Calu3 (cell line): ENCODE measurements at regions not wholly inside any gene's neighbourhood (a gene's known extent, or its start where the extent isn't known, plus 50 kb on each side); places are given as distances from the start of the nearest gene placed in this dataset.

Experiments used
- BruUV-seq: library from RNA; stranded (reverse); fragments of 400-500 nt; replicated peaks from 2 replicates; lab custom pipeline; 2021; lab: Mats Ljungman, UMichigan
- CTCF ChIA-PET: fragments of 300-600 bp; sonication (Branson Sonifier 250); formaldehyde crosslinking; loops from one replicate; lab custom pipeline; 2022; ENCODE audit warnings: antibody characterized with exemption; lab: Charles Lee
- DNase-seq: peaks from one replicate; pipeline ENCODE4 v3.0.0; 2022
- H3K27ac Mint-ChIP-seq: one replicate; pipeline ENCODE4 v1.8.0; 2022; ENCODE audit warnings: mixed read lengths; ENCODE audit not compliant: unreplicated experiment
- H3K27me3 Mint-ChIP-seq: one replicate; pipeline ENCODE4 v1.8.0; 2022; ENCODE audit warnings: mixed read lengths; ENCODE audit not compliant: unreplicated experiment
- H3K36me3 Mint-ChIP-seq: one replicate; pipeline ENCODE4 v1.8.0; 2022; ENCODE audit warnings: mild to moderate bottlenecking, moderate library complexity, mixed read lengths; ENCODE audit not compliant: insufficient read depth, unreplicated experiment
- H3K4me1 Mint-ChIP-seq: one replicate; pipeline ENCODE4 v1.8.0; 2022; ENCODE audit warnings: mild to moderate bottlenecking, low read depth, mixed read lengths; ENCODE audit not compliant: unreplicated experiment
- H3K4me3 Mint-ChIP-seq: one replicate; pipeline ENCODE4 v1.8.0; 2022; ENCODE audit warnings: mild to moderate bottlenecking, low read depth, moderate library complexity, mixed read lengths; ENCODE audit not compliant: unreplicated experiment
- H3K9me3 Mint-ChIP-seq: one replicate; pipeline ENCODE4 v1.8.0; 2022; ENCODE audit warnings: low read depth, mixed read lengths; ENCODE audit not compliant: unreplicated experiment
- intact Hi-C: fragments of 100-400 bp; cut with micrococcal nuclease; formaldehyde crosslinking; loops from one replicate; pipeline ENCODE4 v1.10.0; 2022; ENCODE audit not compliant: unreplicated experiment
- TF ChIP-seq, protein P1 (sequence below): fragments of 200-600 bp; IDR thresholded peaks from one replicate; pipeline ENCODE4 v1.8.0; 2022; ENCODE audit warnings: antibody characterized with exemption; ENCODE audit not compliant: unreplicated experiment

- no peak overlapping the region for H3K4me3 Mint-ChIP-seq
- no peaks in the 10 kb centered on the region for H3K4me1 Mint-ChIP-seq
- H3K36me3 Mint-ChIP-seq: no peaks in the 10 kb centered on the region
- intact Hi-C loops: no loop called here
- no peak for DNase-seq
- TF ChIP-seq, protein P1, sequence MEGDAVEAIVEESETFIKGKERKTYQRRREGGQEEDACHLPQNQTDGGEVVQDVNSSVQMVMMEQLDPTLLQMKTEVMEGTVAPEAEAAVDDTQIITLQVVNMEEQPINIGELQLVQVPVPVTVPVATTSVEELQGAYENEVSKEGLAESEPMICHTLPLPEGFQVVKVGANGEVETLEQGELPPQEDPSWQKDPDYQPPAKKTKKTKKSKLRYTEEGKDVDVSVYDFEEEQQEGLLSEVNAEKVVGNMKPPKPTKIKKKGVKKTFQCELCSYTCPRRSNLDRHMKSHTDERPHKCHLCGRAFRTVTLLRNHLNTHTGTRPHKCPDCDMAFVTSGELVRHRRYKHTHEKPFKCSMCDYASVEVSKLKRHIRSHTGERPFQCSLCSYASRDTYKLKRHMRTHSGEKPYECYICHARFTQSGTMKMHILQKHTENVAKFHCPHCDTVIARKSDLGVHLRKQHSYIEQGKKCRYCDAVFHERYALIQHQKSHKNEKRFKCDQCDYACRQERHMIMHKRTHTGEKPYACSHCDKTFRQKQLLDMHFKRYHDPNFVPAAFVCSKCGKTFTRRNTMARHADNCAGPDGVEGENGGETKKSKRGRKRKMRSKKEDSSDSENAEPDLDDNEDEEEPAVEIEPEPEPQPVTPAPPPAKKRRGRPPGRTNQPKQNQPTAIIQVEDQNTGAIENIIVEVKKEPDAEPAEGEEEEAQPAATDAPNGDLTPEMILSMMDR: no peak
- BruUV-seq: no TSS peak
- H3K27me3 Mint-ChIP-seq: no peaks in the 10 kb centered on the region
- H3K9me3 Mint-ChIP-seq: no peaks in the 10 kb centered on the region
- H3K27ac Mint-ChIP-seq: no peak overlapping the region
- CTCF ChIA-PET: no interaction called here
These were observed 166.7 kb upstream of the SYT1 start for GRCh38 chr12:78697817-78698415.

DNA sequence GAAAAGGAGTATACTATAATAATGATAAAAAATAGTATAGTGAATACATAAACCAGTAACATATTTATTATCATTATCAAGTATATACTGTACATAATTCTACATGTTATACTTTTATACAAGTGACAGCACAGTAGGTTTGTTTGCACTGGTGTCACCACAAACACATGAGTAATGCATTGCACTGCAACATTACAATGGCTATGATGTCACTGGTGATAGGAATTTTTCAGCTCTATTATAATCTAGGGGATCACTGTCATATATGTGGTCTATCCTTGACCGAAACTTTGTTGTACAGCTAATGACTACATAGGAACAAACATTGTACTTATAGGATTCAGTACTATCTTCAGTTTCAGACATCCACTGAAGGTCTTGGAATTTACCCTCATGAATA is 165.8 kb upstream of the SYT1 start:
- no TSS peak for BruUV-seq
- CTCF ChIA-PET: no interaction called here

DNA sequence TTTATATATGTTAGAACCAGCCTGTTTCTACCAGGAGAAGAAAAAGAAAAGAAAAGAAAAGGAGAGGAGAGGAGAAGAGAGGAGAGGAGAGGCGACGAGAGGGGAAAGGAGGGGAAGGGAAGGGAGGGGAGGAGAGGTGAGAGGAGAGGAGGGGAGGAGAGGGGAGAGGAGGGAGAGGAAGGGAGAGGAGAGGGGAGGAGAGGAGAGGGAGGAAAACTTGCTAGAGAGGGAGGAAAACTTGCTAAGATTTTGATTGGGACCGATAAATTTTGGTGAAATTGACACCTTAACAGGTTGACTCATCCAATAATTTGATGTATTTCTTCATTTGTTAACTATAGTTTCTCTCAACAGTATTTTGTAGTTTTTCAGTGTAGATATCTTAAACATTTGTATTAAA is 164.0 kb upstream of the SYT1 start:
- Mint-ChIP-seq H3K27me3 (no peaks in the 10 kb centered on the region), H3K9me3 (no peaks in the 10 kb centered on the region), H3K4me1 (peaks cover 9% of the 10 kb centered on the region), H3K36me3 (no peaks in the 10 kb centered on the region), H3K27ac (no peak overlapping the region), H3K4me3 (no peak overlapping the region)
- DNase-seq: no peak
- intact Hi-C loops: no loop called here
- TF ChIP-seq, protein P1: no peak
- CTCF ChIA-PET: no interaction called here
- no TSS peak for BruUV-seq

More for the DNA sequence above, 165.8 kb upstream of the SYT1 start:
- intact Hi-C loops: no loop called here
- peak; percentile 11 for DNase-seq
- H3K9me3 Mint-ChIP-seq: no peaks in the 10 kb centered on the region
- H3K27ac Mint-ChIP-seq: no peak overlapping the region
- H3K36me3 Mint-ChIP-seq: no peaks in the 10 kb centered on the region
- peaks cover under 1% of the 10 kb centered on the region for H3K4me1 Mint-ChIP-seq
- no peak overlapping the region for H3K4me3 Mint-ChIP-seq
- TF ChIP-seq, protein P1: no peak
- H3K27me3 Mint-ChIP-seq: no peaks in the 10 kb centered on the region

DNA sequence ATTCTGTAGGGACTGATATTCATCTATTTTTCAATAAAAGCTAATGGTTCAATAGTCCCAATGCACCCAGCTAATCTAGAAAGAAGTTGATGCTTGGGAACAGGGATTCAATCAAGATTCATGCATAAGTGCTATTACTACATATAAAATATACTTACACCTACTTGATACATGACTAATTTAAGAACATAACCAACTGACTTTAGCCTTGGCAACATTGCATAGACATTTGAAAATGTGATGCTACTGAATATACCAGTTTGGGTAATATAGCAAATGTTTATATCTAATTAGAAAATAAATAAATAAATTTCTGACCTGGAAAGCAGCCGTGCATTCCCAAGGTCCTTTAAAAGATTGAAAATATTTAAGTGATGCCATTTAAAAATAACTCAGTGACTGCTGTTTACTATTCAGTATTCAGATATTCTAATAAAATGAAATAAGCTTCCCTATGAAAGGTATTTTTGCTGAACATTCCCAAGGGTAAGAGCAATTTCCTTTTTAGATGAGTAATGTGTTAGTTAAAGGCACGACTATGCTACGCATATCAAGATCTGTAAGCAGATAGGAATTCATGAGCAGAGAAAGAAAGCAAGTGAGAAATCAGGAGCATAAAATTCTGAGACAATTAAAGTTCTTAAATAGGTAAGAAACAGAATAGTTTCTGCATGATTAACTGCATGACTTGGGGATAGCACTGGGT is 160.6 kb upstream of the SYT1 start:
- Mint-ChIP-seq H3K27ac (peak overlapping the region; percentile 34), H3K36me3 (no peaks in the 10 kb centered on the region), H3K4me3 (peak overlapping the region; percentile 10), H3K9me3 (peaks cover 6% of the 10 kb centered on the region), H3K4me1 (peaks cover 9% of the 10 kb centered on the region), H3K27me3 (no peaks in the 10 kb centered on the region)
- CTCF ChIA-PET: no interaction called here
- DNase-seq: no peak
- no TSS peak for BruUV-seq
- TF ChIP-seq, protein P1: no peak
- intact Hi-C loops: no loop called here
